ENCODE measurements at regions not wholly inside any gene's neighbourhood (a gene's known extent, or its start where the extent isn't known, plus 50 kb on each side); places are given as distances from the start of the nearest gene placed in this dataset.

- TF ChIP-seq GATA3 (IDR thresholded peaks at IDR 0.05; ENCODE audit: low read depth, low read length): no peak
- no peak for TF ChIP-seq GATA2 (IDR thresholded peaks at IDR 0.05; ENCODE audit: low read depth, low read length)
These were observed 56.8 kb upstream of the GRIA4 start for GRCh38 chr11:105553025-105553424.

- TF ChIP-seq GATA2 (IDR thresholded peaks at IDR 0.05; ENCODE audit: low read depth, low read length) (no peak), GATA3 (IDR thresholded peaks at IDR 0.05; ENCODE audit: low read depth, low read length) (no peak)
These were observed 61.5 kb upstream of the GRIA4 start for GRCh38 chr11:105548359-105548758.

GRCh38 chr11:105538588-105538987 is 71.3 kb upstream of the GRIA4 start:
- TF ChIP-seq GATA2 (IDR thresholded peaks at IDR 0.05; ENCODE audit: low read depth, low read length) (no peak), GATA3 (IDR thresholded peaks at IDR 0.05; ENCODE audit: low read depth, low read length) (no peak)

- no peak for TF ChIP-seq GATA3 (IDR thresholded peaks at IDR 0.05; ENCODE audit: low read depth, low read length)
- no peak for TF ChIP-seq GATA2 (IDR thresholded peaks at IDR 0.05; ENCODE audit: low read depth, low read length)
These were observed 72.3 kb upstream of the GRIA4 start for GRCh38 chr11:105537531-105537930.

GRCh38 chr11:105524286-105524685 is 85.6 kb upstream of the GRIA4 start:
- TF ChIP-seq GATA3 (IDR thresholded peaks at IDR 0.05; ENCODE audit: low read depth, low read length) (no peak), GATA2 (IDR thresholded peaks at IDR 0.05; ENCODE audit: low read depth, low read length) (no peak)

GRCh38 chr11:105520706-105521345 is 89.0 kb upstream of the GRIA4 start:
- no peak for TF ChIP-seq GATA2 (IDR thresholded peaks at IDR 0.05; ENCODE audit: low read depth, low read length)
- no peak for TF ChIP-seq GATA3 (IDR thresholded peaks at IDR 0.05; ENCODE audit: low read depth, low read length)

GRCh38 chr11:105507496-105508254 is 102.2 kb upstream of the GRIA4 start:
- TF ChIP-seq GATA3 (IDR thresholded peaks at IDR 0.05; ENCODE audit: low read depth, low read length) (no peak), GATA2 (IDR thresholded peaks at IDR 0.05; ENCODE audit: low read depth, low read length) (no peak)

- TF ChIP-seq GATA2 (IDR thresholded peaks at IDR 0.05; ENCODE audit: low read depth, low read length) (no peak), GATA3 (IDR thresholded peaks at IDR 0.05; ENCODE audit: low read depth, low read length) (no peak)
These were observed 117.9 kb upstream of the GRIA4 start for GRCh38 chr11:105492010-105492409.

- TF ChIP-seq GATA2 (IDR thresholded peaks at IDR 0.05; ENCODE audit: low read depth, low read length) (no peak), GATA3 (IDR thresholded peaks at IDR 0.05; ENCODE audit: low read depth, low read length) (no peak)
These were observed 118.5 kb upstream of the GRIA4 start for GRCh38 chr11:105491394-105491793.

- TF ChIP-seq GATA3 (IDR thresholded peaks at IDR 0.05; ENCODE audit: low read depth, low read length) (no peak), GATA2 (IDR thresholded peaks at IDR 0.05; ENCODE audit: low read depth, low read length) (no peak)
These were observed 119.5 kb upstream of the GRIA4 start for GRCh38 chr11:105490333-105490732.

GRCh38 chr11:105489446-105489845 is 120.4 kb upstream of the GRIA4 start:
- TF ChIP-seq GATA2 (IDR thresholded peaks at IDR 0.05; ENCODE audit: low read depth, low read length) (no peak), GATA3 (IDR thresholded peaks at IDR 0.05; ENCODE audit: low read depth, low read length) (no peak)

- TF ChIP-seq GATA3 (IDR thresholded peaks at IDR 0.05; ENCODE audit: low read depth, low read length): no peak
These were observed 122.9 kb upstream of the GRIA4 start for GRCh38 chr11:105486929-105487328.

- no peak for TF ChIP-seq GATA2 (IDR thresholded peaks at IDR 0.05; ENCODE audit: low read depth, low read length)
- no peak for TF ChIP-seq GATA3 (IDR thresholded peaks at IDR 0.05; ENCODE audit: low read depth, low read length)
These were observed 139.9 kb upstream of the GRIA4 start for GRCh38 chr11:105469931-105470330.

GRCh38 chr11:105468154-105468553 is 141.7 kb upstream of the GRIA4 start:
- TF ChIP-seq GATA3 (IDR thresholded peaks at IDR 0.05; ENCODE audit: low read depth, low read length): no peak
- no peak for TF ChIP-seq GATA2 (IDR thresholded peaks at IDR 0.05; ENCODE audit: low read depth, low read length)

GRCh38 chr11:105466582-105467228 is 143.2 kb upstream of the GRIA4 start:
- TF ChIP-seq GATA2 (IDR thresholded peaks at IDR 0.05; ENCODE audit: low read depth, low read length) (no peak), GATA3 (IDR thresholded peaks at IDR 0.05; ENCODE audit: low read depth, low read length) (no peak)
